ENCODE measurements at regions not wholly inside any gene's neighbourhood (a gene's known extent, or its start where the extent isn't known, plus 50 kb on each side); places are given as distances from the start of the nearest gene placed in this dataset.

- TF ChIP-seq CTCF (IDR thresholded peaks at IDR 0.05) (no peak), POLR2A (IDR thresholded peaks at IDR 0.05) (no peak)
These were observed 475.7 kb upstream of the PABPC4L start for GRCh38 chr4:134677209-134677814.
